Bronchial epithelial cell (primary cell): ENCODE measurements at regions not wholly inside any gene's neighbourhood (a gene's known extent, or its start where the extent isn't known, plus 50 kb on each side); places are given as distances from the start of the nearest gene placed in this dataset.

ENCODE experiments used
- DNase-seq: peaks from one replicate; pipeline ENCODE4 v3.0.0-alpha.2; 2010; ENCODE audit warnings: low read depth
- FAIRE-seq: peaks from 2 replicates; lab custom pipeline; 2011; peaks lifted over from hg19 to GRCh38; lab: Jason Lieb, UNC
- H3K27me3 ChIP-seq: 2 replicates; pipeline ENCODE4 v1.5.1; 2011; ENCODE audit warnings: low read length; ENCODE audit not compliant: control insufficient read depth, insufficient read depth
- H3K36me3 ChIP-seq: 2 replicates; pipeline ENCODE4 v1.5.1; 2011; ENCODE audit warnings: low read length; ENCODE audit not compliant: control insufficient read depth, insufficient read depth
- H3K4me3 ChIP-seq: 2 replicates; pipeline ENCODE4 v1.5.1; 2011; ENCODE audit warnings: mild to moderate bottlenecking, low read depth, low read length, control low read depth
- TF ChIP-seq, protein P1 (sequence below): IDR thresholded peaks from 2 replicates; pipeline ENCODE4 v1.5.1; 2011; ENCODE audit warnings: mild to moderate bottlenecking, moderate library complexity, low read length, control low read depth, inconsistent platforms; ENCODE audit not compliant: insufficient read depth, severe bottlenecking

DNA sequence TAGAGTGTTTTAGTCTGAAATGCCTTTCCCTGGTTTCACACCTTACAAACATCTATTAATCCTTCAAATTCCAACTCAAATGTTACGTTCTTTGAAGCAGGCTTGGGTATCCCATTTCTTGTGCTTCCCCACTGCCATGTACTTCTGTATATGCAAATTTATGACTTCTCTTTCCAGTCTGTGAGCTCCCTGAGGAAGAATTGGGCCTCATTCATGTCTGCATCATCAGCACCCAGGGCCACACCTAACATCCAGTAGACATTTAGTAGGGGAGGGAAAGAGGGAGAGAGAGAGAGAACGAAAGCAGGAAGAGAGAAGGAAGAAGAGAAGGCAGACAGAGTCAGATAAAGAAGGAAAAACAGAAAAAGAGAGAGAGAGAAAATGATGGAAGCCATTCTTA, 53.3 kb upstream of the KY start:
- TF ChIP-seq, protein P1, sequence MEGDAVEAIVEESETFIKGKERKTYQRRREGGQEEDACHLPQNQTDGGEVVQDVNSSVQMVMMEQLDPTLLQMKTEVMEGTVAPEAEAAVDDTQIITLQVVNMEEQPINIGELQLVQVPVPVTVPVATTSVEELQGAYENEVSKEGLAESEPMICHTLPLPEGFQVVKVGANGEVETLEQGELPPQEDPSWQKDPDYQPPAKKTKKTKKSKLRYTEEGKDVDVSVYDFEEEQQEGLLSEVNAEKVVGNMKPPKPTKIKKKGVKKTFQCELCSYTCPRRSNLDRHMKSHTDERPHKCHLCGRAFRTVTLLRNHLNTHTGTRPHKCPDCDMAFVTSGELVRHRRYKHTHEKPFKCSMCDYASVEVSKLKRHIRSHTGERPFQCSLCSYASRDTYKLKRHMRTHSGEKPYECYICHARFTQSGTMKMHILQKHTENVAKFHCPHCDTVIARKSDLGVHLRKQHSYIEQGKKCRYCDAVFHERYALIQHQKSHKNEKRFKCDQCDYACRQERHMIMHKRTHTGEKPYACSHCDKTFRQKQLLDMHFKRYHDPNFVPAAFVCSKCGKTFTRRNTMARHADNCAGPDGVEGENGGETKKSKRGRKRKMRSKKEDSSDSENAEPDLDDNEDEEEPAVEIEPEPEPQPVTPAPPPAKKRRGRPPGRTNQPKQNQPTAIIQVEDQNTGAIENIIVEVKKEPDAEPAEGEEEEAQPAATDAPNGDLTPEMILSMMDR: no peak
- no peak for DNase-seq
- FAIRE-seq: no peak

DNA sequence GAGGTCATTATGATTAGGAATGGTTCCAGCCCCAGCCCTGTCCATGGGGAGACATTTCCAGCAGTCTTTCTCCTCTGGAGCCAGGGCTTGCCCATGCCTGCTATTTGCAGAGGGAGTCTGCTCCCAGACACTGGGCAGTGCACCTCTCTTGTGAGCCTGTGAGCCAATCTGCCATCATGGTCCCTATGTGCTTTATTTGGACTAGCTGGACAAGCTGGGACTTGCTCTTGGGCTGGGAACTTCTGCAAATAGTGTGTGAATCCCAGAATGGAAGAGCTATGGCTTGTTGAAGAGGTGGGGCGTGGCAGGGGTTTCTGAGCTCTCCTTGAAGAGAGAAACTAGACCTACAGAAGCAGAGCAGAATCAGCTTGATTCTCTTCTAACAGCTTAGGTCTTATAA, 53.7 kb upstream of the KY start:
- H3K27me3 ChIP-seq: no peaks in the 10 kb centered on the region
- DNase-seq: peak; percentile 50
- H3K4me3 ChIP-seq: no peak overlapping the region
- TF ChIP-seq, protein P1: no peak
- no peak for FAIRE-seq
- no peaks in the 10 kb centered on the region for H3K36me3 ChIP-seq

More for the DNA sequence above, 53.3 kb upstream of the KY start:
- no peaks in the 10 kb centered on the region for H3K27me3 ChIP-seq
- H3K4me3 ChIP-seq: no peak overlapping the region
- H3K36me3 ChIP-seq: no peaks in the 10 kb centered on the region

DNA sequence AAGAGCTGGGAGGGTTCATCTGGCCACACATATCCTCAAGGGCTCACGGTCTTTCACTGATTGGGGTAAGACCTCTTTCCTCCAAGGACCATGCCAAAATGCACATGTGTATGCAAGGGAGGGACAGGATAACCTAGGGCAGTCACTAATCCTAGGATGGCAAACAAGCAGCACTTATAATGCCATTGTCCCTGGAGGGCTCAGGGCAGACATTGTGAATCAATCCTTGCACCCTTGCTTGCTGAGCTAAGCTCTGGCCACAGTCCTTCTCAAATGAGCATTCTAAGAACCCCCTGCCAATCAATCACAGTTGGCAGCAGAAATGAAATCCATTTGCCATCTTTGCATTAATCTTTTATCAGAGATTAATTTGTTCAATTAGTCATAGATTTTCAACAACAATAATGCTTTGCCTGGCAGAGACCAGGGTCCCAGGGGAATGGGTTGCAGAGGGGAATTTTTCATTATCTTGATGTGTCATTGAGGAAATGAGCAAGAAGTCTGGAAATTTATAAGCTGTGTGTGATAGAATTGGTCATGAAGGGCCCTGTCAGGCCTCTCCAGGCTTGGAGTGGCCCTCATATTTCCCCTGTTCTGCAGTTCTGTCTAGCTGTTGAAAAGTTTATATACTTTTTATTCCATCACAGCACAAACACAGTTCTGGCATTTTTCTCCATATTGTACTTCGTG, 57.2 kb upstream of the KY start:
- Histone ChIP-seq H3K4me3 (no peak overlapping the region), H3K36me3 (no peaks in the 10 kb centered on the region), H3K27me3 (no peaks in the 10 kb centered on the region)
- TF ChIP-seq, protein P1: no peak
- DNase-seq (peak; percentile 22), FAIRE-seq (no peak)

DNA sequence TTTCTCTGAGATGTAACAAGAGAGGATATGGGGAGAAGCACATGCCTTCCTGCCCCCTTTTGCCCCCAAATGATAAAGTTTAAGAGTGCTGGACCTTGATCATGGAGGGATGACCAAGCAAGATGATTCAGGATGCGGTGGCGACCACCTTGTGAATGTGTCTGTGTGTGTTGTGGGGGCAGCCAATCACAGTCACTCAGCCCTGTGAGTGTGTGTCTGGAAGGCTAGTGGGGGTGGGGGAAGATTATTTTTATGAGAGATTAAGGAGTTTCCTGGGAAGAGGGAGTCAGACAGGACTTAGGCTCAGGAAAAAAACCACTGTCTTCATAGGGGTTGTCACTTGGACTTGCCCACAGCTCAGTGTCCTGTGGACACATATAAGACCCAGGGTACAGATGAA, 57.8 kb upstream of the KY start:
- Histone ChIP-seq H3K36me3 (no peaks in the 10 kb centered on the region), H3K27me3 (no peaks in the 10 kb centered on the region), H3K4me3 (no peak overlapping the region)
- FAIRE-seq: no peak
- TF ChIP-seq, protein P1: no peak
- peak; percentile 10 for DNase-seq

DNA sequence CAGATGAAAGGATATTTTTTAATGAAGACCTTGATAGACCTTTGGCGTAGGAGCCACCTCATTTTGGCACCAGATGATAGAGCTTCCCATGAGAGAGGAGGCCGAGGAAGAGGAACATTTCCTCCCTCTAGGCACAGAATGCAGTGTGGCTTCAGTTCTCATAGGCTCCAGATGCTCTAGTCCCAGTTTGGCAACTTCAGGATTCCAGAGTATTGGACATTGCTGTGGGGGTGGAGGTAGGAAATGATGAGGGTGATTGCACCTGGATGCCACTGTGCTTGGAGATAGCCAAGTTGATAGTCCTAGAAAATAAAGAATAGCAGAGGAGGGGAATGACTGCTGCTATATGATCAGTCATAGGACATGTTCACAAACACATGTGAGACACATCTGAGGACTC, 58.3 kb upstream of the KY start:
- Histone ChIP-seq H3K36me3 (no peaks in the 10 kb centered on the region), H3K4me3 (no peak overlapping the region), H3K27me3 (no peaks in the 10 kb centered on the region)
- DNase-seq (no peak), FAIRE-seq (no peak)
- TF ChIP-seq, protein P1: no peak
